ENCODE measurements at regions not wholly inside any gene's neighbourhood (a gene's known extent, or its start where the extent isn't known, plus 50 kb on each side); places are given as distances from the start of the nearest gene placed in this dataset.

DNA sequence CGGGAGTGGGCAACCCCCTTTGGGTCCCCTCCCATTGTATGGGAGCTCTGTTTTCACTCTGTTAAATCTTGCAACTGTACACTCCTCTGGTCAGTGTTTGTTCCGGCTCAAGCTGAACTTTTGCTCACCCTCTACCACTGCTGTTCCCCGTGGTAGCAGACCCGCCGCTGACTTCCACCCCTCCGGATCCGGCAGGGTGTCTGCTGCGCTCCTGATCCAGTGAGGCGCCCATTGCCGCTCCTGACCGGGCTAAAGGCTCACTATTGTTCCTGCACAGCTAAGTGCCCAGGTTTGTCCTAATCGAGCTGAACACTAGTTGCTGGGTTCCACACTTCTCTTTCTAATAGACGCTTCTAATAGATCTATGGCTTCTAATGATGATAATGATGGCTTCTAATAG, 488.6 kb downstream of the MRPL39 start:
- no peak for DNase-seq

- no peak for DNase-seq
Observed at GRCh38 chr21:25115021-25115420, 492.3 kb downstream of the MRPL39 start.

DNA sequence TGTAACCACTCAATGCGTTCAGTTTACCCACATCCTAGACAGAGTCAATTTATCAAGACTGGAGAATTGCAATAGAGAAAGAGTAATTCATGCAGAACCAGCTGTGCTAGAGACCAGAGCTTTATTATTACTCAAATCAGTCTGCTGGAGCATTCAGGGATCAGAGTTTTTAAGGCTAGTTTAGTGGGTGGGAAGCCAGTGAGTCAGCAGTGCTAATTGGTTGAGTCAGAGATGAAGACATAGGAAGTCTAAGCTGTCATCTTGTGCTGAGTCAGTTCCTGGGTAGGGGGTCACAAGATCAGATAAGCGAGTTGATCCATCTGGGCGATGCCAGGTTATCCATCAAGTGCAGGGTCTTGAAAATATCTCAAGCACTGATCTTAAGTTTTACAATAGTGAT, 499.6 kb downstream of the MRPL39 start:
- DNase-seq = no peak

- no peak for DNase-seq
Observed at GRCh38 chr21:25103500-25104207, 503.6 kb downstream of the MRPL39 start.

DNA sequence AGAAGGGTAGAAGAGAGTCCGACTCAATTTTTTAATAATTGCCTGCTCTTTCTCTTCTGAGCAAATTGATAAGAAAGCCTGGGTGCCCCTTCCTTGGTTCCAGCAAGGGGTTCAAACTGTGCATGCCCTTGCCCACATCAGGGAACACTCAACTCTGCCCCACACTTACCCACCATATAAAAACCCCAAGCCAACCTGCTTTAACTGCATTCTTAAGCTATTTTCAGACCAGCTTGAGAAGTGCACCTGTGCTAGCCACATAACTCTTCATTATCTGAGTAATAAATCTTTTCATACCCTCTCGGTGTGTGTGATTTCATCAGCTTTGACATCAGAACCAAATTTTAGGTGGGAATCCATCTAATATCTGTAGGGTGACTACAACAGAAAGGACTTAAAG, 509.6 kb downstream of the MRPL39 start:
- DNase-seq = no peak

DNA sequence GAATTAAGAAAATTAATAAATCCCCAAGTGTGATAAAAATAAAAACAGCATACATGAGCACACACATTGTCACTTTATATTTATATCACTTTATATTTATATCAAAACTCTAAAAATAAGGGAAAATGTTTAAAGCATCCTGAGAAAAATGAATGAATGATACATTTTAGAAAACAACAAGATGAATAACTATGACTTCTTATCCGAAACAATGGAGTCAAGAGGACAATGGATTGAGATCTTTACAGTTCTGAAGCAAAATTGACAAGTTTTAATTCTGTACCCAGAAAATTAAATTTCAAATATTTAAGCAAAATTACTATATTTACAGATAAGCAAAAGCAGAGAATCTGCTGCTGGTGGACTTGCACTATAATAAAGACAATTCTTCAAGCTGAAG, 512.6 kb downstream of the MRPL39 start:
- DNase-seq = no peak

GRCh38 chr21:25092441-25093011, 514.8 kb downstream of the MRPL39 start:
- no peak for DNase-seq

DNA sequence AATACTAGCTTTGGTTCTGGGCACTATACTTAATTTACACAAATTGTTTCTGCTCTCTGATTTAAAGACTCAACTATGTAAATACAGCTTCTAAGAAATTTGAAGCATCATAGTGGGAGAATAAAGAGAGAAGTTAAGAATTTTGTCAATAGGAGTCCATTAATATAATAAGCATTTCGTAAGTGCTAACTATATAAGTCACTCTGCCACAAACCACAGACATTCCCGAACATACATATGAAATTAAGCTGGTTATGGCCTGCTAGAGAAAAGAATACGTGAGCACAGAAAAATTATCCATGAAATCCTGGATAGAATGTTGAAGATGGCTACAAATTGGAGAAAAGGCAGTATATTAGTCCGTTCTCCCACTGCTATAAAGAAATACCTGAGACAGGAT, 526.2 kb downstream of the MRPL39 start:
- no peak for DNase-seq

DNA sequence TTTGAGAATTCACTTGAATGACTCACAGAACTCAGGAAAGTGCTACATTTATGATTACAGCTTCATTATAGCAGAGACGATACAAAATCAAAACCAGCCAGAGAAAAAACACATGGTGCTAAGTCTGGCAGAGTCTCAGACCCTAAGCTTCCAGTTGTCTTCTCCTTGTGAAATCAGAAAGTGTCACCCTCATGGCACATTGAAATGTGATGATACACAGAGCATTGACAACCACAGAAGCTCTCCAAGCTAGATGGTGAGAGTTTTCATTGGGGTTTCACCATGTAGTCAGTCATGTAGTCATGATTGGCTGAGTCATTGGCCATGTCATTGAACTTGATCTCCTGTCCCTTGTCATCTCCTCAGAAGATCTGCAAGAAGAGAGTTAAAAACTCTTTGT, 526.6 kb downstream of the MRPL39 start:
- no peak for DNase-seq

- DNase-seq = no peak
Observed at GRCh38 chr21:25080141-25080540, 527.1 kb downstream of the MRPL39 start.

DNA sequence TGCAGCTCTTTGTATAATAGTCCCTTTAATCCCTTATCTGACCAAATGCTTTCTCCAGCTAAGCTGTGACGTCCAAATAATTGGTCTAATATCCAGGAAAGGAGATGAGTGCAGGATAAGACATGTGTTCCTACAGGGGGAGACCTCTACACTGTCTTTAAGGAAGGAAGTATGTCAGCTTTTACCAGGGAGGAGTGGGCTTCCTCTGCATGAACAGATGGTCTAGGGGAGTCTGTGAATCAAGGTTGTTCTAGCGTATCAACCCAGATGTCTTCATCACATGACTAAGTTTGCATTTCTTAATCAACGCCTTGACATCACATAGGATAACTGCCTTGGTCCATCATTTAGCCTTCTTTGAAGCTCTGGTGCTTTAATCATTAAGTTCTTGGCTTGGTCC, 528.2 kb downstream of the MRPL39 start:
- DNase-seq = no peak

GRCh38 chr21:25062061-25062460, 545.2 kb downstream of the MRPL39 start:
- no peak for DNase-seq

DNA sequence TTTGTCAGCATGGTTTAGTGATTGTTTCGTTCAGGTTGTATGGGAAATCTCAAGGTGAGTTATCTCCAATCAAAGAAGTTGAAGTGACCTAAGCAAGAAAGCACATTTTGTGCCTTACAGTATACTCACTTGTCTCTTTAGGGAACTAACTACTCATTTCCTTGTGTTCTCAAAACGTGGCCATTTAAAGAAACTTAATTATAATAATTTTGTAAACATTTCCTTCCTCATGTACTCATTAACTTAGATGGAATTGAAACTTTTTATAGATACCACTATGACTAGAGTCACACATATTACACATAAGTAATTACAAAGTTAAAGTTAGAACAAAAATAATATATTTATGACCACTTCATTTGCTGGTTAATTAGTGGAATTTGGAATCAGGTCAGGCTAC, 552.6 kb downstream of the MRPL39 start:
- no peak for DNase-seq

DNA sequence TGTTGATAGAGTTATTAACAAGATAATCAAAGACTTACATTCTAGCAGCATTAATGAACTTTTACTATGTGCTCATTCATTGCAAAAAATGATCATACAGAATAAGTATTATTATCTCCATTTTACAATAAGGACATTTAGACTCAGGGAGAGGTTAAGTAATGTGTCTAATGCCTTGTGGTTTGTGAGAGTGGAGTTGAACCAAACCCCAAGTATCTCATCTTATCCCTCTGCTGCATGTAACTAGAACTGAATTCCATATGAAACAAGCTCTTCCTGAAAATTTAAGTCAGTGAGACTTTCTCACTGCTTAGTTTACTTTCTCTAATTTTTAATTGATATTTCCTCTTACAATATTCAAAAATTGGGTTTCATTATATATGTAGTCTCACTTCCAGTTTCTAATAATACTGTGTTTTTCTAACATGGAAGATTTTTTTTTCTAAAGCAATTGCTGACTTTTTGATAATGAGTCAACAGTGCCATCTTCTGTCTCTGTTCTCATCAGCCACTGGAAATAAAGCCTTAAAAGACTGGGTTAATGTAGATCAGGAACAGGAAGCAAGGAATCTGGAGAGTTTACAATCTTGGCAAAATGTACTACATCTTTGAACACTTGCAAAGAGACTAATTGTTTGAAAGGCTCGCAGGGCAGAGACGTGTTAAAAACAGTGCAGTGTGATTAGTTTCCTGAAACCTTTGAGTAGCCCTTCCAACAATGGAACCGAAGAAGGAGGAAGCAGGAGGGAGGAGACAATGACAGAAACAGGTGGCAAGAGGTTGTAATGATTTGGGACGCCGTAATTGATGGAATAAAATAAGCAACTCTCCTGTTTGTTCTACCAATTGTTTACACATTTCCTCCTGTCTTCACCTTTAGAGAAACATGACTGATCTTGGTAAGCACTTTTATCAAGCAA, 567.6 kb downstream of the MRPL39 start:
- no peak for DNase-seq

GRCh38 chr21:25036775-25037174, 570.5 kb downstream of the MRPL39 start:
- no peak for DNase-seq

DNA sequence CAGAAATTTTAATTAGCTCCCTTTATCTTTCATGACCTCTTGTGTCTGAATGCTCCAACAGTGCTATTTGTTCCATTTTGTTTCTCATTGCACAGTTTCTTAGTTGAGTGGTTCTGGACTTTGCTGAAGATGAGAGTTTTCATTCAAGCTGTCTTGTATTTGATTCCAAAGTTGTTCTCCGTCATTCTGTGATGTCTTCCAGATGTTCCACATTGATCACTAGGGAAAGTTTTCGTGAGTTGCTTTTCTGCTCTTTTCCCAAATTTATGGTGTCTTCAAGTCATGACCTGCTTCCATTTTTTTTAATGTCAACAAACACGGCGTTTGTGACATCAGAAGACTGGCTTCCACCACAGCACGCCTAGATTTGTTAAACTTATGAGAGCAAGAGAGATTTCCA, 575.5 kb downstream of the MRPL39 start:
- DNase-seq = no peak

- DNase-seq = no peak
Observed at GRCh38 chr21:25029580-25029979, 577.7 kb downstream of the MRPL39 start.

- no peak for DNase-seq
Observed at GRCh38 chr21:25025596-25025995, 581.7 kb downstream of the MRPL39 start.

DNA sequence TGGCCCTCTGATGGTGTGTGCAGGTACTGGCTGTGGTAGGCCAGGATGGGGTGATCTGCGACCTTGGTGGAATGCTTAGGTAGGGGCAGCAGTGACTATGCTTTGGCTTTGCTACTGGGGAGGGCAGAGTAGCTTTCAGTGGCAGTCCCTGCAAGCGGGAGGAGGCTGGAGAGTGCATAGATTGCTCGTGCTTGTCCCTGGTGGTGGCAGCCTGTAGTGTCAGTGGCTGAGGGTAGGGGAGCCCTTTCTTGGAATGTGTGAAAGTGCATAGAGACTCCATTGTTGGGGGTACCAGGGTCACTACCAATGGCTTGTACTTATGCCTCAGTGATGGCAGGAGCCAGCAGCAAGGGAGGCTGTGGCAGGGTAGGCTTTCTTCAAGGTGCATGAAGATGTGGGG, 582.6 kb downstream of the MRPL39 start:
- DNase-seq = no peak

DNA sequence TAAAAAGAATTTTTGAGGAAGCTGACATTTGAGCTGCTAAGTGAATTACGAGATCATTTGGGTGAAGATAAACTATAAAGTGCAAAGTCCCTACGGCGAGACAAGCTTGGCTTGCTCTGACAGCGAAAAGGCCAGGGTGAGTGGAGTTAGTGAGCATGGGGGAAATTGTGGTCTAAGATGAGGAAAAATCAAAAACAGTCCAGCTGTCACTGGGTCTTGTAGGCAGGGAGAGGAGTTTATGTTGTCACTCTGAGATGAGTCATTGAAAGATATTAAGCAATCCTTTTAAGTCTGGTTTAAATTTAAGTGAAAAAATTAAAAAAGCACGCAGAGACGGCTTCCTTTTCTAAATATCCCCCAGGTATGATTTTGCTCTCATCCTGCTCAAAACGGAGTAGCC, 601.9 kb downstream of the MRPL39 start:
- DNase-seq = no peak

DNA sequence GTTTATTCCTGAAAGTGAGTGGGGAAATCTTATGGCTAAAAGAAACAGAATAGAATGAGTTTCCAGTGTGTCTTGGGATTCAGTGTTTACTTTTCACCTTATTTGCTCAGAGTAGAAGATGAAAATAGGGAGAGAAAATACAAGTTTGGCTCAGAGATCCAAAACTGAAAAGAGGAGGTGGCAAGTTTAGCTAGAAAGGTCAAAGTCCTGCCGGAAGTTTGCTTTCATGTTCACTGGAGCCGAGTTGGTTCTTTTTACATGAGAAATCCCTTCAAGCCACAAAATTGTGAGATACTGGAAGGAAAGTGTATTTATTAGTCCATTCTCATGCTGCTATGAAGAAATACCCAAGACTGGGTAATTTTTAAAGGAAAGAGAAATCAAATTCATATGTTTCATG, 604.6 kb downstream of the MRPL39 start:
- DNase-seq = no peak

GRCh38 chr21:24995216-24995615, 612.1 kb downstream of the MRPL39 start:
- DNase-seq = no peak

DNA sequence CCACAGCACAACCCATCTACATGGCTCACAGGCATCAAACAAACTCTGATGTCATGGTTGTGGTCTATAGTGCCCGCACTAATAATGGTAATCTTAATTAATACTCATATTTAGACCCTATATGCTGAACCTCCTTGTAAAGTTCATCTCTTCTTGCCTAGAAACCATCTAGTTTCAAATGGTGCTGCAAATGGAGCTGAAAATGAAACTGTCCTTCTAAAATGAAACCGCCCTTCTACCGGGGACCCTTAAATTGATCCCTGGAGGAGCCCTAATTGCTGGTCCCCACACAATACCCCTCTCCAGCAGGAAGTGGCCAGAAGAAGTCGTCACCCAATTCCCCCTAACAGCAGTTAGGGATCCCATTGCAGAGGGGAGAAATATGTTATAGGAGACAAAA, 612.6 kb downstream of the MRPL39 start:
- no peak for DNase-seq

- no peak for DNase-seq
Observed at GRCh38 chr21:24989516-24989915, 617.8 kb downstream of the MRPL39 start.
